ENCODE measurements at regions not wholly inside any gene's neighbourhood (a gene's known extent, or its start where the extent isn't known, plus 50 kb on each side); places are given as distances from the start of the nearest gene placed in this dataset.

GRCh38 chr7:155244675-155245074, 53.0 kb upstream of the INSIG1 start:
- DNase-seq (ENCODE audit: low read depth), result no peak
- no peak overlapping the region for H3K4me3 ChIP-seq (ENCODE audit: low read depth, low read length)
- TF ChIP-seq CTCF (conservative IDR thresholded peaks at IDR 0.05; ENCODE audit: low read depth, low read length), result no peak

GRCh38 chr7:155247479-155248365, 50.0 kb upstream of the INSIG1 start:
- no peak for DNase-seq (ENCODE audit: low read depth)
- H3K4me3 ChIP-seq (ENCODE audit: low read depth, low read length), result no peak overlapping the region

More at GRCh38 chr7:155247479-155248365, 50.0 kb upstream of the INSIG1 start:
- TF ChIP-seq CTCF (conservative IDR thresholded peaks at IDR 0.05; ENCODE audit: low read depth, low read length), result no peak
